IPS-20b (cell line): ENCODE measurements at regions not wholly inside any gene's neighbourhood (a gene's known extent, or its start where the extent isn't known, plus 50 kb on each side); places are given as distances from the start of the nearest gene placed in this dataset.
"Not testable (repeated sequence)": the region's sequence is repeated elsewhere in the genome, so short reads cannot be mapped to it uniquely, and the experiment has no call there.

Source experiments
- H3K27ac ChIP-seq: one replicate; pipeline ENCODE4 v1.5.1; 2013; ENCODE audit warnings: low read length
- H3K27me3 ChIP-seq: 2 replicates; pipeline ENCODE4 v1.6.1; 2013; ENCODE audit warnings: mild to moderate bottlenecking, low read length, inconsistent platforms; ENCODE audit not compliant: insufficient read depth
- H3K36me3 ChIP-seq: 2 replicates; pipeline ENCODE4 v1.6.1; 2013; ENCODE audit warnings: low read depth, mild to moderate bottlenecking, inconsistent platforms, low read length, moderate library complexity; ENCODE audit not compliant: insufficient read depth
- H3K4me1 ChIP-seq: 2 replicates; pipeline ENCODE4 v1.6.1; 2013; ENCODE audit warnings: mild to moderate bottlenecking, control low read depth, inconsistent platforms, low read length, moderate library complexity; ENCODE audit not compliant: insufficient read depth
- H3K4me3 ChIP-seq: 2 replicates; pipeline ENCODE4 v1.5.1; 2013; ENCODE audit warnings: mild to moderate bottlenecking, low read length, inconsistent platforms
- H3K9ac ChIP-seq: 2 replicates; pipeline ENCODE4 v1.6.1; 2013; ENCODE audit warnings: low read depth, mild to moderate bottlenecking, inconsistent platforms, low read length, moderate library complexity
- H3K9me3 ChIP-seq: 2 replicates; pipeline ENCODE4 v1.6.1; 2013; ENCODE audit warnings: mild to moderate bottlenecking, low read depth, low read length, inconsistent platforms; ENCODE audit not compliant: insufficient read depth

GRCh38 chr10:106043863-106044262 is 1120.6 kb downstream of the SORCS1 start:
- no peaks in the 10 kb centered on the region for H3K9me3 ChIP-seq
- no peak overlapping the region for H3K9ac ChIP-seq
- no peaks in the 10 kb centered on the region for H3K4me1 ChIP-seq
- H3K36me3 ChIP-seq: no peaks in the 10 kb centered on the region
- H3K4me3 ChIP-seq: no peak overlapping the region
- H3K27ac ChIP-seq: no peak overlapping the region
- H3K27me3 ChIP-seq: no peaks in the 10 kb centered on the region

DNA sequence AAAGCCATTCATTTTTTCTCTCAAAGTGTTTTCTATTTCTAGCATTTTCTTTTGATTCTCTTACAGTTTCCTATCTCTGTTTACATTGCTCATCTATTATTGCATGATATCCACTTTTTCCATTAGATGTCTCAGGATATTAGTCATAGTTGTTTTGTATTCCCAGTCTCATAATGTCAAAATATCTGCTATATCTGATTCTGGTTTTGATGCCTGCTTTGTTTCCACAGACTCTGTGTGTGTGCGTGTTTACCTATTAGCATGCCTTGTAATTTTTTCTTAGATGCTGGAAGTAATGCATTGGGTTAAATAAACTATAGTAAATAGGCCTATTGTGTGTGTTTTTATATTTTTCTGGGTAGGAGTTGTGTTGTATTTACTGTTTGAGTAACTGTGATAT is 1126.3 kb downstream of the SORCS1 start:
- no peaks in the 10 kb centered on the region for H3K4me1 ChIP-seq
- no peaks in the 10 kb centered on the region for H3K36me3 ChIP-seq
- H3K4me3 ChIP-seq: no peak overlapping the region
- peaks cover 3% of the 10 kb centered on the region; the same call in 1 of the 2 replicates for H3K9me3 ChIP-seq
- no peak overlapping the region for H3K27ac ChIP-seq
- no peaks in the 10 kb centered on the region for H3K27me3 ChIP-seq
- no peak overlapping the region for H3K9ac ChIP-seq

DNA sequence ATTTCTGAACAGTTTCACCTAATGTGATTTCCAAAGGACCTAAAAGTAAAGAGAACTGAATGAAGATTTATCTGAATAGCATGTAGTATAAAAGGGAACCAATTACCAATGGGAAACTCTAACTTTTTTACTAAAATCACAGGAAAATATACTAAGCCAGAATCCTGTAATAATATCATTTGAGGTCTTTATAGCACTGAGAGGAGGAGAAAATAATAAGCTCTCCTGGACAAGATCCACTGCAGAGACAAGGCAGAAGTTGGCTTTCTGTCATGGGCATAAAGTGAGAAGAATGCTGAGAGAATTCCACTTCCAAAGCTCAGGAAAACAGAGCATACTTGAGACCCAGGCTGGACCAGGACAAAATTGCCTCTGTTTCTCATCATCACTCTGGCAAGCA is 1131.4 kb downstream of the SORCS1 start:
- Histone ChIP-seq H3K4me3 (no peak overlapping the region), H3K9me3 (peaks cover 3% of the 10 kb centered on the region; the same call in 1 of the 2 replicates), H3K27me3 (no peaks in the 10 kb centered on the region), H3K36me3 (no peaks in the 10 kb centered on the region), H3K4me1 (no peaks in the 10 kb centered on the region), H3K9ac (no peak overlapping the region), H3K27ac (no peak overlapping the region)

DNA sequence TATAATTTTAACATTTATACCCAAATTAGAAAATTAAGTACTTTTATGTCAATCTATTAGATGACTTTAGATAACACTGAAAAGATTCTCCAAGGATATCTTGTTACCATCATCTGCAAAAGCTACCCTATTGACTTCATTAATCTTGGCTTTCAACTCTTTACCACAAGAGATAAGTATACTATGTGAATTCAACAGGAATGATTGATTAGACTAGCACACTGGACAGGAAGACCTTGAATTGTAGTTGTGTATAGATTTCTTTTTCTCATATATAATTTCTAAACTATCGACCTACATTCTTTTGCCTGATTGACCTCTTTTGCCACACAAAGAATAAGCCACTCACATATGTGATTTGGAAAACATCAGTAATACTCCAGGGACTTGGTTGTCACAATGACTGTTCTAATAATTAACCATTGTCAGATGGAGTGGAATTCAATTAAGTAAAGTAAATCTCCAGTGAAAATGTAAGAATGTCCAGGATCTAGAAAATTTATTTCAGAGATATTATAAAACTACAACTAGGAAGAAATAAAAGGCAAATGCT is 1132.0 kb downstream of the SORCS1 start:
- Histone ChIP-seq H3K9me3 (peaks cover 3% of the 10 kb centered on the region; the same call in 1 of the 2 replicates), H3K27ac (no peak overlapping the region), H3K9ac (no peak overlapping the region), H3K4me3 (no peak overlapping the region), H3K4me1 (no peaks in the 10 kb centered on the region), H3K27me3 (no peaks in the 10 kb centered on the region), H3K36me3 (no peaks in the 10 kb centered on the region)

GRCh38 chr10:106027240-106027639 is 1137.3 kb downstream of the SORCS1 start:
- H3K9me3 ChIP-seq: no peaks in the 10 kb centered on the region
- no peak overlapping the region for H3K9ac ChIP-seq
- no peaks in the 10 kb centered on the region for H3K4me1 ChIP-seq
- no peak overlapping the region for H3K4me3 ChIP-seq
- H3K27ac ChIP-seq: no peak overlapping the region
- no peaks in the 10 kb centered on the region for H3K36me3 ChIP-seq
- no peaks in the 10 kb centered on the region for H3K27me3 ChIP-seq

DNA sequence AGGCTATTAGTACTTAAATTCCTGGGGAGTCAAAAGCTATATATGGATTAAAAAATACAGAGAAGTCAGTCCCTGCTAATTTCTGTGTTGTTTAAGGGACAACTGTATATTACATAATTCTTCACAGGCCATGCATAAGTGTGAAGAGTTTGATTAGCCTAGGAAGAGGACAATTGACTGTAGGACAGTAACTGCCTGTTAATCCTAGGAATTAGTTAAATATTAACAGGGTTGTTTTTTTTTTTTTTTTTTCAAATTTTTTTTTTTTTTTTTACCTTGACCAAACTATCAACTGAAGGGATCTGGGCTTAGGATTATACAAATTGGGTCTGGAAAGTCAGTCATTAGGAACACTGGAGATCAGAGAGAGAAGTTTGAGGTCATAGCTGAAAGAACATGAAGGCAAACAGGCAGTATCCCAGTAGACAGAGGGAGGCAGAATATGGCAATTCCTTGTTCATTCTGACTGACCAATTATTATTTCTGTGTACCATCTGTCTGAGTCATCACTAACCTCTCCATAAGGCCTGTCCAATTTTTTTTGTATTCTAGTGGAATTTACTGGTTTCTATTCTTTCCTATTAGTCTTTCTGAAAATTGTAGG is 1139.2 kb downstream of the SORCS1 start:
- H3K27me3 ChIP-seq: no peaks in the 10 kb centered on the region
- no peaks in the 10 kb centered on the region for H3K9me3 ChIP-seq
- no peak overlapping the region for H3K9ac ChIP-seq
- no peaks in the 10 kb centered on the region for H3K4me1 ChIP-seq
- no peaks in the 10 kb centered on the region for H3K36me3 ChIP-seq
- no peak overlapping the region for H3K27ac ChIP-seq
- no peak overlapping the region for H3K4me3 ChIP-seq

GRCh38 chr10:106023329-106023728 is 1141.2 kb downstream of the SORCS1 start:
- Histone ChIP-seq H3K9ac (no peak overlapping the region), H3K4me1 (no peaks in the 10 kb centered on the region), H3K36me3 (no peaks in the 10 kb centered on the region), H3K27me3 (no peaks in the 10 kb centered on the region), H3K27ac (no peak overlapping the region), H3K9me3 (no peaks in the 10 kb centered on the region), H3K4me3 (no peak overlapping the region)

DNA sequence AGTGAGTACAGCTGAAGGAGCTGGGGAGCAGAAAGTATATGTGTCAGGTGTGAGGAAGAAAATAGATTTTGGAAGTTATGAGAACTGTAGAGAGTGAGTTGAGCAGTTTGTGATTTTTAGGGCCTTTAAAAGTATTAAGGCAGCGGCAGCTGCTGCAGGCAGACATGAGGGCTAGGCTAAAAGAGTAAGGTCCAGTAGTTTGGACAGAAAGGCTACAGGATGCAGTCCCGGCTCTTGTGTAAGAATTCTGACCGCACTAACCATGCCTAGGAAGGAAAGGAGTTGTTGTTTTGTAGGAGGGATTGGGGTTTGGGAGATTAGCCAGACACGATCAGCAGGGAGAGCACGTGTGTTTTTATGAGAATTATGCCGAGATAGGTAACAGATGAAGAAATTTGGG is 1144.9 kb downstream of the SORCS1 start:
- not testable (repeated sequence) for H3K27me3 ChIP-seq, H3K4me3 ChIP-seq, H3K9me3 ChIP-seq, H3K9ac ChIP-seq, H3K36me3 ChIP-seq, H3K27ac ChIP-seq, H3K4me1 ChIP-seq

DNA sequence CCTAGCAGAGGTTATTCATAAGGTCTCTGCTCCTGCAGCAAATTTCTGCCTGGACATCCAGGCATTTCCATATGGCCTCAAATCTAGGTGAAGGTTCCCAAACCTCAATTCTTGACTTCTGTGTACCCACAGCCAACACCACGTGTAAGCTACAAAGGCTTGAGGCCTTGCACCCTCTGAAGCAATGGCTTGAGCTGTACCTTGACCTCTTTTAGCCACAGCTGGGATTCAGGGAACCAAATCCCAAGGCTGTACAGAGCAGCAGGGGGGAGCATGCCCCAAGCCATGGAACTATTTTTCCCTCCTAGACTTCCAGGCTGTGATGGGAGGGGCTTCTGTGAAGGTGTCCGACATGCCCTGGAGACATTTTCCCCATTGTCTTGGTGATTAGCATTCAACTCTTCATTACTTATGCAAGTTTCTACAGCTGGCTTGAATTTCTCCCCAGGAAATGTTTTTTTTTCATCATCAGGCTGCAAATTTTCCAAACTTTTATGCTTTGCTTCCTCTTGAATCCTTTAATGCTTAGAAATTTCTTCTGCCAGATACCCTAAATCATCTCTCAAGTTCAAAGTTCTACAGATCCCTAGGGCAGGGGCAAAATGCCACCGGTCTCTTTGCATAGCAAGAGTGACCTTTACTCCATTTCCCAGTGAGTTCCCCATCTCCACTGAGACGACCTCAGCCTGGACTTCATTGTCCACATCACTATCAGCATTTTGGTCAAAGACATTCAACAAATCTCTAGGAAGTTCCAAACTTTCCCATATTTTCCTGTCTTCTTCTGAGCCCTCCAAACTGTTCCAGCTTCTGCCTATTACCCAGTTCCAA is 1148.9 kb downstream of the SORCS1 start:
- not testable (repeated sequence) for H3K27ac ChIP-seq, H3K9ac ChIP-seq, H3K4me3 ChIP-seq, H3K4me1 ChIP-seq, H3K9me3 ChIP-seq, H3K27me3 ChIP-seq, H3K36me3 ChIP-seq

DNA sequence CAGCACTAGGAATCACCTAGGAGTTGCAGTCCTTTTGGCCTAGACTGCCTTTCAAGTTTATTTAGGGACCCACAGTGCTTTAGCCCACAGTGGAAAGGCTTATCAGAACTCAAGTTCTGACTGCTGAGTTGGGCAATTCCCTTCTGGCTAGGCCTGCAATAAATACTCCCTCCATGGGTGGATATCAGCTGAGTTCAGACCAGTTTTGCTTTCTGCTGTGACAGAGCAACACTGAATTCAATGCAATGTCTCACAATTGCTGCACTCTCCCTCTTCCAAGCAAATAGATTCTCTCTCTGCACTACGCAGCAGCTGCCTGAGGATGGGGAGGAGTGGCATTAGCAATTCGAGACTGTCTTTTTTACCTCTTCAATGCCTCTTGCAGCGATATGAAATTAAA is 1153.3 kb downstream of the SORCS1 start:
- Histone ChIP-seq H3K4me1 (peaks cover 5% of the 10 kb centered on the region; the same call in 1 of the 2 replicates), H3K9ac (no peak overlapping the region), H3K4me3 (no peak overlapping the region), H3K27ac (no peak overlapping the region), H3K27me3 (no peaks in the 10 kb centered on the region), H3K9me3 (no peaks in the 10 kb centered on the region), H3K36me3 (no peaks in the 10 kb centered on the region)

- Histone ChIP-seq H3K4me3 (no peak overlapping the region), H3K9ac (no peak overlapping the region), H3K27me3 (no peaks in the 10 kb centered on the region), H3K4me1 (no peaks in the 10 kb centered on the region), H3K36me3 (no peaks in the 10 kb centered on the region), H3K9me3 (no peaks in the 10 kb centered on the region), H3K27ac (no peak overlapping the region)
These were observed 1163.8 kb downstream of the SORCS1 start for GRCh38 chr10:106000721-106001120.

GRCh38 chr10:105993609-105994008 is 1170.9 kb downstream of the SORCS1 start:
- no peaks in the 10 kb centered on the region for H3K36me3 ChIP-seq
- H3K9me3 ChIP-seq: no peaks in the 10 kb centered on the region
- no peaks in the 10 kb centered on the region for H3K27me3 ChIP-seq
- no peaks in the 10 kb centered on the region for H3K4me1 ChIP-seq
- no peak overlapping the region for H3K4me3 ChIP-seq
- H3K9ac ChIP-seq: no peak overlapping the region
- no peak overlapping the region for H3K27ac ChIP-seq
